NCI-H69 (cell line): ENCODE measurements at regions not wholly inside any gene's neighbourhood (a gene's known extent, or its start where the extent isn't known, plus 50 kb on each side); places are given as distances from the start of the nearest gene placed in this dataset.
A peak's percentile ranks its signal among the peaks of the same experiment; 100 is the strongest.

Source experiments
- DNase-seq: peaks from one replicate; lab custom pipeline; 2025; lab: John Stamatoyannopoulos, UW

DNA sequence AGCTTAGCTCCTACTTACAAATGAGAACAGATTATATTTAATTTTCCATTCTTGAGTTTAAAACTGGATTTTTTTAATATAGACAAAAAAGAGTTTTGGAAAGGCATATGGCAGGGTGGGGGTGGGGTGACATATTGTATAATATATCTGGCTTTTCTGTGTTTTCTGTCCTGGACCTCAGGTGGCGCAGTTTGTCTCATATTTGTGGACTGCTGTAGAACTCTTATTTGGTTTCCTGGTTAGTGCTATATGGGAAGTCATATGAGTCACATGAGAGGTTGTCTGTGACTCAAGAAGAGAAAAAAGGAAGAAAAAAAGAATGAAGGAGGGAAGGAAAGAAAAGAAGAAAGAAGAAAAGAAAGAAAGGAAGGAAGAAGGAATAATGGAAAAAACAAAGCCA lies 131.8 kb downstream of the CLVS2 start:
- peak; percentile 14 for DNase-seq

DNA sequence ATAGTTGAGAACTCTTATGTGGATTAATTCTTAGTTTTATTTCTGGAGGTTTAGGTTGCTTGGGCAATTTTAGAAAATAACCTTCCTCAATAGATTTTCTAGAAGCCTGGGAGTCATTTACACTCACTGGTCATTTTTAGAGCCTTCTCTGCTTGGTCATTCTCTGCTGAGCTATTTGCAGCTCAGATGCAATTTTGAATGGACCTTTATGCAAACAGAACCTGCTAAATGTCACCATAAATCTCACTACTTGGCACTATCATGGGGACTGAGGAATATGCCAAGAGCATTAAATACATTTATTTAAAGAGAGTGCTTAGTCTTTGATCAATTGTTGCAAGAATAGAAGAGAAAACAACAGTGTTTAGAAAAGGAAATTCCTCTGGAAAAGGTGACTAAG lies 154.0 kb downstream of the CLVS2 start:
- no peak for DNase-seq

DNA sequence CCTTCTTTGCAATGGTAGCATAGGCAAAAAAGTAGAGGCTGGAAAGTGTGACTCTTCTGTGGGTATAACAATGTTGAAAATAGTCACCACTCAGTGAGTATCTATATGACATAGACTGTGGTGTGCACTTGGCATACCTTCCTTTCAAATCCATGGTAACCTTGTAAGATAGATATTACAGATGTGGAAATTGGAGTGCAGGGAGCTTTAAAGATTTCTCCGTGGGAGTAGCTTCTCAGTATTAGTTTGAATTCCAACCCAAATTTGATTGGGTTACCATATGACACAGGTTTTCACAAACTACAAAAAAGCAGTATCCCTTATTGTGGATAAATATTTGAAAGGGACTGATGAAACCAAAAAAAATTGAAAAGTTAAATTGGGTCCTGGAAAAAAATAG lies 163.8 kb downstream of the CLVS2 start:
- DNase-seq = no peak
